ENCODE measurements at regions not wholly inside any gene's neighbourhood (a gene's known extent, or its start where the extent isn't known, plus 50 kb on each side); places are given as distances from the start of the nearest gene placed in this dataset.

- Histone ChIP-seq H3K27ac (ENCODE audit: low read length) (no peak overlapping the region), H3K4me1 (ENCODE audit: control insufficient read depth, insufficient read depth, low read length) (no peaks in the 10 kb centered on the region), H3K27me3 (ENCODE audit: control insufficient read depth, insufficient read depth, low read length) (no peaks in the 10 kb centered on the region), H3K4me3 (ENCODE audit: low read depth in 2 of 2, low read length in 2 of 2) (no peak overlapping the region), H3K9me3 (ENCODE audit: control insufficient read depth, insufficient read depth, low read depth, low read length) (no peaks in the 10 kb centered on the region), H3K36me3 (ENCODE audit: control insufficient read depth, insufficient read depth, low read length) (no peaks in the 10 kb centered on the region; the same call in 1 of the 2 replicates)
- BruUV-seq (replicated peaks), result no TSS peak
- ATAC-seq (no peak), DNase-seq (ENCODE audit: low read depth, low spot score) (no peak)
- ChIA-PET CTCF (no interaction called here), POLR2A (no interaction called here)
- intact Hi-C loops (cut with micrococcal nuclease; ENCODE audit: unreplicated experiment), result no loop called here
- in situ Hi-C loops (cut with HindIII; ENCODE audit: low pct_unique_long_range_greater_than_20kb, low sequenced_read_pairs), result no loop called here
- TF ChIP-seq SIN3A (IDR thresholded peaks at IDR 0.05; ENCODE audit: borderline replicate concordance, insufficient read depth, low read depth, low read length) (no peak), CTCF (IDR thresholded peaks at IDR 0.05) (no peak), REST (IDR thresholded peaks at IDR 0.05; ENCODE audit: insufficient read depth in 1 of 2, low read depth in 2 of 2, low read length in 1 of 2) (no peak), POLR2AphosphoS5 (IDR thresholded peaks at IDR 0.05; ENCODE audit: low read depth, low read length) (no peak), TCF7L2 (IDR thresholded peaks at IDR 0.05; ENCODE audit: low read depth, low read length) (no peak)
Observed at GRCh38 chr2:14011190-14011589, 621.3 kb upstream of the LRATD1 start.

GRCh38 chr2:14015113-14015630, 617.3 kb upstream of the LRATD1 start:
- Histone ChIP-seq H3K27ac (ENCODE audit: low read length) (no peak overlapping the region), H3K36me3 (ENCODE audit: control insufficient read depth, insufficient read depth, low read length) (no peaks in the 10 kb centered on the region), H3K9me3 (ENCODE audit: control insufficient read depth, insufficient read depth, low read depth, low read length) (no peaks in the 10 kb centered on the region), H3K4me1 (ENCODE audit: control insufficient read depth, insufficient read depth, low read length) (no peaks in the 10 kb centered on the region), H3K4me3 (ENCODE audit: low read depth in 2 of 2, low read length in 2 of 2) (no peak overlapping the region), H3K27me3 (ENCODE audit: control insufficient read depth, insufficient read depth, low read length) (no peaks in the 10 kb centered on the region)
- ChIA-PET CTCF (no interaction called here), POLR2A (no interaction called here)
- intact Hi-C loops (cut with micrococcal nuclease; ENCODE audit: unreplicated experiment) (no loop called here), in situ Hi-C loops (cut with HindIII; ENCODE audit: low pct_unique_long_range_greater_than_20kb, low sequenced_read_pairs) (no loop called here)
- no peak for ATAC-seq
- BruUV-seq (replicated peaks), result no TSS peak
- no peak for TF ChIP-seq TCF7L2 (IDR thresholded peaks at IDR 0.05; ENCODE audit: low read depth, low read length)
- no peak for DNase-seq (ENCODE audit: low read depth, low spot score)

GRCh38 chr2:14016289-14016955, 616.1 kb upstream of the LRATD1 start:
- ChIA-PET CTCF (no interaction called here), POLR2A (no interaction called here)
- ATAC-seq (no peak), DNase-seq (ENCODE audit: low read depth, low spot score) (no peak)
- TF ChIP-seq REST (IDR thresholded peaks at IDR 0.05; ENCODE audit: insufficient read depth in 1 of 2, low read depth in 2 of 2, low read length in 1 of 2) (no peak), TCF7L2 (IDR thresholded peaks at IDR 0.05; ENCODE audit: low read depth, low read length) (no peak), CTCF (IDR thresholded peaks at IDR 0.05) (no peak), POLR2AphosphoS5 (IDR thresholded peaks at IDR 0.05; ENCODE audit: low read depth, low read length) (no peak), SIN3A (IDR thresholded peaks at IDR 0.05; ENCODE audit: borderline replicate concordance, insufficient read depth, low read depth, low read length) (no peak)
- intact Hi-C loops (cut with micrococcal nuclease; ENCODE audit: unreplicated experiment) (no loop called here), in situ Hi-C loops (cut with HindIII; ENCODE audit: low pct_unique_long_range_greater_than_20kb, low sequenced_read_pairs) (no loop called here)
- no peaks in the 10 kb centered on the region for H3K9me3 ChIP-seq (ENCODE audit: control insufficient read depth, insufficient read depth, low read depth, low read length)
- H3K4me3 ChIP-seq (ENCODE audit: low read depth in 2 of 2, low read length in 2 of 2), result no peak overlapping the region
- H3K27me3 ChIP-seq (ENCODE audit: control insufficient read depth, insufficient read depth, low read length), result no peaks in the 10 kb centered on the region
- BruUV-seq (replicated peaks), result no TSS peak
- no peaks in the 10 kb centered on the region for H3K36me3 ChIP-seq (ENCODE audit: control insufficient read depth, insufficient read depth, low read length)
- H3K4me1 ChIP-seq (ENCODE audit: control insufficient read depth, insufficient read depth, low read length), result no peaks in the 10 kb centered on the region
- H3K27ac ChIP-seq (ENCODE audit: low read length), result no peak overlapping the region

Measured in Panc1 (cell line).